ENCODE measurements at regions not wholly inside any gene's neighbourhood (a gene's known extent, or its start where the extent isn't known, plus 50 kb on each side); places are given as distances from the start of the nearest gene placed in this dataset.
"Not testable (repeated sequence)": the region's sequence is repeated elsewhere in the genome, so short reads cannot be mapped to it uniquely, and the experiment has no call there.

GRCh38 chr2:33704406-33704855, 105.3 kb upstream of the FAM98A start:
- no peak for DNase-seq

- no peak for DNase-seq
Observed at GRCh38 chr2:33696234-33696633, 97.1 kb upstream of the FAM98A start.

- no peak for DNase-seq
Observed at GRCh38 chr2:33694904-33695303, 95.8 kb upstream of the FAM98A start.

GRCh38 chr2:33690686-33691085, 91.6 kb upstream of the FAM98A start:
- not testable (repeated sequence) for DNase-seq

- peak in 2 of 3 donors; percentile 22 to 59 for DNase-seq
Observed at GRCh38 chr2:33681364-33681757, 82.3 kb upstream of the FAM98A start.

GRCh38 chr2:33680644-33681363, 81.7 kb upstream of the FAM98A start:
- peak in 2 of 3 donors; percentile 14 to 45 for DNase-seq

- no peak for DNase-seq
Observed at GRCh38 chr2:33678436-33678835, 79.3 kb upstream of the FAM98A start.

GRCh38 chr2:33673937-33674336, 74.8 kb upstream of the FAM98A start:
- peak in 2 of 3 donors; percentile 10 to 19 for DNase-seq

- DNase-seq: no peak
Observed at GRCh38 chr2:33672896-33673295, 73.8 kb upstream of the FAM98A start.

GRCh38 chr2:33672389-33672788, 73.3 kb upstream of the FAM98A start:
- DNase-seq: no peak

GRCh38 chr2:33671198-33671597, 72.1 kb upstream of the FAM98A start:
- no peak for DNase-seq

GRCh38 chr2:33670392-33670937, 71.4 kb upstream of the FAM98A start:
- no peak for DNase-seq

- DNase-seq: no peak
Observed at GRCh38 chr2:33666879-33667278, 67.8 kb upstream of the FAM98A start.

GRCh38 chr2:33665039-33665438, 65.9 kb upstream of the FAM98A start:
- DNase-seq: no peak

GRCh38 chr2:33660416-33661123, 61.5 kb upstream of the FAM98A start:
- no peak for DNase-seq

GRCh38 chr2:33655626-33656320, 56.7 kb upstream of the FAM98A start:
- no peak for DNase-seq

GRCh38 chr2:33652830-33653229, 53.7 kb upstream of the FAM98A start:
- peak in 2 of 3 donors; percentile 1 to 5 for DNase-seq

GRCh38 chr2:33650171-33650570, 51.1 kb upstream of the FAM98A start:
- no peak for DNase-seq

Measured in muscle of back (tissue), 3 donors.